Liver (tissue), 8 donors: ENCODE measurements at regions not wholly inside any gene's neighbourhood (a gene's known extent, or its start where the extent isn't known, plus 50 kb on each side); places are given as distances from the start of the nearest gene placed in this dataset.

Experiments used
- DNase-seq: peaks from one replicate; pipeline ENCODE4 v3.0.0-alpha.2; 2017; ENCODE audit warnings: low spot score
- H3K27ac ChIP-seq, 2 donors: one replicate each; pipeline ENCODE4 v1.7.0; 2013; ENCODE audit warnings: inconsistent platforms in 2 of 2, low read length in 2 of 2, control low read depth in 1 of 2, low read depth in 1 of 2, mild to moderate bottlenecking in 1 of 2
- H3K27me3 ChIP-seq, 4 donors: one replicate each; pipeline versions ENCODE4 v1.6.1 to v1.7.0; 2013; ENCODE audit warnings: low read length in 3 of 4, inconsistent platforms in 1 of 4, mild to moderate bottlenecking in 1 of 4, moderate library complexity in 1 of 4; ENCODE audit not compliant: control insufficient read depth in 4 of 4, insufficient read depth in 4 of 4
- H3K36me3 ChIP-seq, 4 donors: one replicate each; pipeline versions ENCODE4 v1.6.1 to v1.7.0; 2013; ENCODE audit warnings: low read length in 3 of 4, mild to moderate bottlenecking in 3 of 4, low read depth in 1 of 4, moderate library complexity in 1 of 4; ENCODE audit not compliant: control insufficient read depth in 4 of 4, insufficient read depth in 3 of 4
- H3K4me1 ChIP-seq, 4 donors: one replicate each; pipeline versions ENCODE4 v1.6.1 to v1.7.0; 2013; ENCODE audit warnings: low read length in 3 of 4, mild to moderate bottlenecking in 3 of 4, moderate library complexity in 1 of 4; ENCODE audit not compliant: control insufficient read depth in 4 of 4, insufficient read depth in 4 of 4
- H3K4me3 ChIP-seq, 3 donors: one replicate each; pipeline versions ENCODE4 v1.6.1 to v1.7.0; 2013; ENCODE audit warnings: low read length in 3 of 3, control low read depth in 1 of 3, low read depth in 1 of 3, mild to moderate bottlenecking in 1 of 3
- H3K9ac ChIP-seq, 2 donors: one replicate each; pipeline ENCODE4 v1.7.0; 2013; ENCODE audit warnings: low read length in 2 of 2, mild to moderate bottlenecking in 2 of 2, moderate library complexity in 2 of 2, control low read depth in 1 of 2, low read depth in 1 of 2
- H3K9me3 ChIP-seq, 4 donors: one replicate each; pipeline versions ENCODE4 v1.6.1 to v1.7.0; 2013; ENCODE audit warnings: low read length in 3 of 4; ENCODE audit not compliant: control insufficient read depth in 4 of 4
- CTCF ChIP-seq: fragments of 150-350 bp; IDR thresholded peaks from 2 replicates; pipeline ENCODE4 v1.5.1; 2017; ENCODE audit warnings: improper control_type of control experiment, low read depth, low read length; ENCODE audit not compliant: missing input control
- EGR1 ChIP-seq, 2 donors: IDR thresholded peaks; 2 replicates each; pipeline ENCODE4 v1.6.1; 2016 to 2018; ENCODE audit warnings: antibody characterized with exemption in 2 of 2, low read depth in 2 of 2
- FOXA1 ChIP-seq: IDR thresholded peaks from 2 replicates; pipeline ENCODE4 v1.6.1; 2016; ENCODE audit warnings: antibody characterized with exemption
- FOXA2 ChIP-seq: IDR thresholded peaks from 2 replicates; pipeline ENCODE4 v1.6.1; 2016; ENCODE audit warnings: antibody characterized with exemption
- GABPA ChIP-seq, 2 donors: IDR thresholded peaks in 1 of 2; conservative IDR thresholded peaks in 1 of 2; 2 replicates each; pipeline ENCODE4 v1.6.1; 2016; ENCODE audit warnings: antibody characterized with exemption in 2 of 2, mild to moderate bottlenecking in 1 of 2, moderate library complexity in 1 of 2
- HNF4A ChIP-seq, 2 donors: conservative IDR thresholded peaks; 2 replicates each; pipeline ENCODE4 v1.6.1; 2016; ENCODE audit warnings: antibody characterized with exemption in 2 of 2, mild to moderate bottlenecking in 2 of 2
- HNF4G ChIP-seq: IDR thresholded peaks from 2 replicates; pipeline ENCODE4 v1.6.1; 2016; ENCODE audit warnings: antibody characterized with exemption
- JUND ChIP-seq, 2 donors: IDR thresholded peaks; 2 replicates each; pipeline ENCODE4 v1.6.1; 2016; ENCODE audit warnings: antibody characterized with exemption in 2 of 2
- MAX ChIP-seq: IDR thresholded peaks from 2 replicates; pipeline ENCODE4 v1.6.1; 2016; ENCODE audit warnings: antibody characterized with exemption
- NR2F2 ChIP-seq: IDR thresholded peaks from 2 replicates; pipeline ENCODE4 v1.6.1; 2016; ENCODE audit warnings: antibody characterized with exemption
- RAD21 ChIP-seq, 2 donors: IDR thresholded peaks; 2 replicates each; pipeline ENCODE4 v1.6.1; 2016; ENCODE audit warnings: antibody characterized with exemption in 2 of 2, mild to moderate bottlenecking in 2 of 2
- REST ChIP-seq: IDR thresholded peaks from 2 replicates; pipeline ENCODE4 v1.6.1; 2016; ENCODE audit warnings: antibody characterized with exemption, mild to moderate bottlenecking
- RXRA ChIP-seq, 2 donors: IDR thresholded peaks; 2 replicates each; pipeline ENCODE4 v1.6.1; 2017 to 2018; ENCODE audit warnings: antibody characterized with exemption in 2 of 2, mild to moderate bottlenecking in 1 of 2
- SP1 ChIP-seq: IDR thresholded peaks from 2 replicates; pipeline ENCODE4 v1.6.1; 2018; ENCODE audit warnings: antibody characterized with exemption, mild to moderate bottlenecking
- TAF1 ChIP-seq: conservative IDR thresholded peaks from 2 replicates; pipeline ENCODE4 v1.6.1; 2016; ENCODE audit warnings: antibody characterized with exemption, mild to moderate bottlenecking
- YY1 ChIP-seq: IDR thresholded peaks from 2 replicates; pipeline ENCODE4 v1.6.1; 2016; ENCODE audit warnings: antibody characterized with exemption, mild to moderate bottlenecking
- WGBS: extraction: QIAGEN DNeasy Blood & Tissue Kit; methylation state at CpG from one replicate; pipeline ENCODE4 v1.1.7; 2013; 5-methylcytosine and 5-hydroxymethylcytosine counted together
- TF ChIP-seq, protein P1 (sequence below): IDR thresholded peaks from 2 replicates; pipeline ENCODE4 v1.6.1; 2016; ENCODE audit warnings: antibody characterized with exemption
- TF ChIP-seq, protein P2 (sequence below): IDR thresholded peaks from 2 replicates; pipeline ENCODE4 v1.6.1; 2016; ENCODE audit warnings: antibody characterized with exemption
- donor health status: healthy.
- donor health status: healthy.
- donor health status: healthy.
- donor health status: healthy.
- donor health status: healthy.

DNA sequence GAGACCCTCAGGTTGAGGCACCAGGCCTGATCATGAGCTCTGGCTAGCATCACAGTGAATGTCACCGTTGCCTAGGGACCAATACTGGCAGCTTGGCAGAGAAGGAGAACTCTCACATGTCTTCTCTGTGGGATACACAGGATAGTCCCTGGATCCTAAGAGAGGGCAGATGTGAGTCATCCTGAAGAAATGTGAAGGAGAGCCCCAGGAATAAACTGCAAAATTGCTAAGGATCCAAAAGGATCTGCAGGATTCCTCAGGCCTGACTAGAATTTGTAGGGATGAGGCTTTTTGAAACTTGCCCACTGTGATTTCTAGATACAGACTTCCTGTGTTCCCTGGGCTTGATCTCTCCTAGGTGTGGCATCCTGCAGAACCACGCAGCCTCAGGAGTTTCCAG is 785.9 kb upstream of the TSPY4 start:
- Histone ChIP-seq H3K4me3 (no peak overlapping the region), H3K27ac (no peak overlapping the region), H3K27me3 (no peaks in the 10 kb centered on the region), H3K36me3 (no peaks in the 10 kb centered on the region), H3K9me3 (no peaks in the 10 kb centered on the region), H3K4me1 (no peaks in the 10 kb centered on the region), H3K9ac (no peak overlapping the region)
- TF ChIP-seq, protein P1, sequence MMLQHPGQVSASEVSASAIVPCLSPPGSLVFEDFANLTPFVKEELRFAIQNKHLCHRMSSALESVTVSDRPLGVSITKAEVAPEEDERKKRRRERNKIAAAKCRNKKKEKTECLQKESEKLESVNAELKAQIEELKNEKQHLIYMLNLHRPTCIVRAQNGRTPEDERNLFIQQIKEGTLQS, result no peak
- no peak for TF ChIP-seq GABPA (IDR thresholded peaks at IDR 0.05 in 1 of 2, conservative IDR thresholded peaks at IDR 0.05 in 1 of 2)
- TF ChIP-seq RAD21 (IDR thresholded peaks at IDR 0.05), result no peak
- TF ChIP-seq CTCF, result no peak
- TF ChIP-seq MAX, result no peak
- TF ChIP-seq EGR1 (IDR thresholded peaks at IDR 0.05; ENCODE audit: low read depth in 2 of 2), result no peak
- TF ChIP-seq FOXA1, result no peak
- no peak for TF ChIP-seq REST
- TF ChIP-seq YY1, result no peak
- no peak for TF ChIP-seq JUND (IDR thresholded peaks at IDR 0.05)
- TF ChIP-seq HNF4A (conservative IDR thresholded peaks at IDR 0.05), result no peak
- TF ChIP-seq, protein P2, sequence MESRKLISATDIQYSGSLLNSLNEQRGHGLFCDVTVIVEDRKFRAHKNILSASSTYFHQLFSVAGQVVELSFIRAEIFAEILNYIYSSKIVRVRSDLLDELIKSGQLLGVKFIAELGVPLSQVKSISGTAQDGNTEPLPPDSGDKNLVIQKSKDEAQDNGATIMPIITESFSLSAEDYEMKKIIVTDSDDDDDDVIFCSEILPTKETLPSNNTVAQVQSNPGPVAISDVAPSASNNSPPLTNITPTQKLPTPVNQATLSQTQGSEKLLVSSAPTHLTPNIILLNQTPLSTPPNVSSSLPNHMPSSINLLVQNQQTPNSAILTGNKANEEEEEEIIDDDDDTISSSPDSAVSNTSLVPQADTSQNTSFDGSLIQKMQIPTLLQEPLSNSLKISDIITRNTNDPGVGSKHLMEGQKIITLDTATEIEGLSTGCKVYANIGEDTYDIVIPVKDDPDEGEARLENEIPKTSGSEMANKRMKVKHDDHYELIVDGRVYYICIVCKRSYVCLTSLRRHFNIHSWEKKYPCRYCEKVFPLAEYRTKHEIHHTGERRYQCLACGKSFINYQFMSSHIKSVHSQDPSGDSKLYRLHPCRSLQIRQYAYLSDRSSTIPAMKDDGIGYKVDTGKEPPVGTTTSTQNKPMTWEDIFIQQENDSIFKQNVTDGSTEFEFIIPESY, result no peak
- no peak for TF ChIP-seq SP1
- no peak for TF ChIP-seq FOXA2
- TF ChIP-seq RXRA (IDR thresholded peaks at IDR 0.05), result no peak
- TF ChIP-seq NR2F2, result no peak
- TF ChIP-seq TAF1, result no peak
- TF ChIP-seq HNF4G, result no peak
- no peak for DNase-seq
- WGBS, result 80% methylated on average over 2 of the region's 2 CpGs
